ENCODE measurements at regions not wholly inside any gene's neighbourhood (a gene's known extent, or its start where the extent isn't known, plus 50 kb on each side); places are given as distances from the start of the nearest gene placed in this dataset.

DNA sequence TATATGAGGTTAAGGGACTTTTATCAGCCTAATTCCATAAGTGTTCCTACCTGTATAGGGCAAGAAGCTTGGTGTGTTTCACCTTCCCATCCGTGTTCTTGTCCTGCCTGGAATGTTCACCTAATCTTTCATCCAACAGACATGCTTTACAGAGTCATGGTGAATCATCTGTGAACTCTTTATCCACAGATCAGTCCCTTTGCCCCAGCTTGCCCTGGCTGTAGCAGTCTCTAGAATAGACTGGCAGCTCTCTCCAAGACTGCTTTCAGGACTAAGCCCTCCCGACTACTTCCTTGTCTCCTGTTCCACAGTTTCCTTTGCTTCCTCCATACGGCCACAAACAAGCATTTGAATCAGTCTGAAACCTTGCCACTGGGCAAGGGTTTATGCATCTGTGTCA, 177.9 kb upstream of the IL15 start:
- TF ChIP-seq, protein P1, sequence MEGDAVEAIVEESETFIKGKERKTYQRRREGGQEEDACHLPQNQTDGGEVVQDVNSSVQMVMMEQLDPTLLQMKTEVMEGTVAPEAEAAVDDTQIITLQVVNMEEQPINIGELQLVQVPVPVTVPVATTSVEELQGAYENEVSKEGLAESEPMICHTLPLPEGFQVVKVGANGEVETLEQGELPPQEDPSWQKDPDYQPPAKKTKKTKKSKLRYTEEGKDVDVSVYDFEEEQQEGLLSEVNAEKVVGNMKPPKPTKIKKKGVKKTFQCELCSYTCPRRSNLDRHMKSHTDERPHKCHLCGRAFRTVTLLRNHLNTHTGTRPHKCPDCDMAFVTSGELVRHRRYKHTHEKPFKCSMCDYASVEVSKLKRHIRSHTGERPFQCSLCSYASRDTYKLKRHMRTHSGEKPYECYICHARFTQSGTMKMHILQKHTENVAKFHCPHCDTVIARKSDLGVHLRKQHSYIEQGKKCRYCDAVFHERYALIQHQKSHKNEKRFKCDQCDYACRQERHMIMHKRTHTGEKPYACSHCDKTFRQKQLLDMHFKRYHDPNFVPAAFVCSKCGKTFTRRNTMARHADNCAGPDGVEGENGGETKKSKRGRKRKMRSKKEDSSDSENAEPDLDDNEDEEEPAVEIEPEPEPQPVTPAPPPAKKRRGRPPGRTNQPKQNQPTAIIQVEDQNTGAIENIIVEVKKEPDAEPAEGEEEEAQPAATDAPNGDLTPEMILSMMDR (IDR thresholded peaks at IDR 0.05; ENCODE audit: poor library complexity) = no peak
- TF ChIP-seq EZH2phosphoT487 (IDR thresholded peaks at IDR 0.05; ENCODE audit: low read depth, severe bottlenecking, unreplicated experiment) = no peak
- no peak for TF ChIP-seq EZH2 (IDR thresholded peaks at IDR 0.05; ENCODE audit: borderline replicate concordance)
